Naive thymus-derived CD4-positive, alpha-beta T cell (primary cell): ENCODE measurements at regions not wholly inside any gene's neighbourhood (a gene's known extent, or its start where the extent isn't known, plus 50 kb on each side); places are given as distances from the start of the nearest gene placed in this dataset.

ENCODE experiments used
- ATAC-seq: fragments of 150-1000 bp; cut with Tn5 transposase; 2 replicates; pipeline ENCODE4 v1.10.0; 2021; ENCODE audit warnings: mild to moderate bottlenecking, moderate library complexity
- CTCF ChIA-PET: fragments of 350-600 bp; sonication (Branson Sonifier 250); formaldehyde crosslinking; loops from one replicate; lab custom pipeline; 2021; ENCODE audit warnings: antibody characterized with exemption; lab: Charles Lee
- POLR2A ChIA-PET: fragments of 350-600 bp; sonication (Branson Sonifier 250); formaldehyde crosslinking; loops from one replicate; lab custom pipeline; 2021; ENCODE audit warnings: antibody characterized with exemption, inconsistent platforms; lab: Charles Lee
- DNase-seq, 9 donors: peaks; one replicate each; pipeline versions ENCODE4 v3.0.0 to v3.0.0-alpha.2; 2020 to 2022; ENCODE audit warnings: mixed read lengths in 1 of 9
- H3K27ac ChIP-seq: one replicate; pipeline ENCODE4 v1.7.0; 2013; ENCODE audit warnings: mild to moderate bottlenecking, low read depth, low read length, moderate library complexity
- H3K27me3 ChIP-seq, 2 donors: one replicate each; pipeline ENCODE4 v1.7.0; 2013; ENCODE audit warnings: low read length in 2 of 2, mild to moderate bottlenecking in 2 of 2, moderate library complexity in 2 of 2; ENCODE audit not compliant: control insufficient read depth in 2 of 2, insufficient read depth in 2 of 2
- H3K36me3 ChIP-seq, 3 experiments: 1 replicate in 2 of 3; 2 replicates in 1 of 3; pipeline ENCODE4 v1.7.0; 2013; ENCODE audit warnings: low read length in 3 of 3, mild to moderate bottlenecking in 3 of 3, moderate library complexity in 1 of 3; ENCODE audit not compliant: insufficient read depth in 3 of 3, control insufficient read depth in 2 of 3
- H3K4me1 ChIP-seq, 2 donors: one replicate each; pipeline ENCODE4 v1.7.0; 2013; ENCODE audit warnings: low read length in 2 of 2, mild to moderate bottlenecking in 2 of 2, moderate library complexity in 1 of 2; ENCODE audit not compliant: control insufficient read depth in 2 of 2, insufficient read depth in 2 of 2
- H3K4me3 ChIP-seq: 2 replicates; pipeline ENCODE4 v1.7.0; 2013; ENCODE audit warnings: mild to moderate bottlenecking, low read length
- H3K9me3 ChIP-seq, 3 experiments: 1 replicate in 2 of 3; 2 replicates in 1 of 3; pipeline ENCODE4 v1.7.0; 2013; ENCODE audit warnings: low read length in 3 of 3; ENCODE audit not compliant: control insufficient read depth in 2 of 3
- H3K27ac Mint-ChIP-seq, 9 donors: one replicate each; pipeline ENCODE4 v1.8.0; 2020 to 2022; ENCODE audit warnings: mixed read lengths in 9 of 9, mild to moderate bottlenecking in 8 of 9, moderate library complexity in 5 of 9, inconsistent platforms in 2 of 9
- H3K27me3 Mint-ChIP-seq, 5 donors: one replicate each; pipeline ENCODE4 v1.8.0; 2021 to 2022; ENCODE audit warnings: mixed read lengths in 5 of 5, mild to moderate bottlenecking in 1 of 5
- H3K36me3 Mint-ChIP-seq, 5 donors: one replicate each; pipeline ENCODE4 v1.8.0; 2020 to 2022; ENCODE audit warnings: mixed read lengths in 5 of 5, mild to moderate bottlenecking in 3 of 5, inconsistent platforms in 1 of 5
- H3K4me1 Mint-ChIP-seq, 7 donors: one replicate each; pipeline ENCODE4 v1.8.0; 2020 to 2022; ENCODE audit warnings: mixed read lengths in 7 of 7, mild to moderate bottlenecking in 3 of 7, inconsistent platforms in 1 of 7
- H3K4me3 Mint-ChIP-seq, 10 donors: one replicate each; pipeline ENCODE4 v1.8.0; 2020 to 2022; ENCODE audit warnings: mild to moderate bottlenecking in 10 of 10, mixed read lengths in 10 of 10, moderate library complexity in 6 of 10, inconsistent platforms in 2 of 10
- H3K9me3 Mint-ChIP-seq, 11 donors: one replicate each; pipeline ENCODE4 v1.8.0; 2020 to 2022; ENCODE audit warnings: mixed read lengths in 11 of 11, mild to moderate bottlenecking in 4 of 11, inconsistent platforms in 1 of 11, moderate library complexity in 1 of 11
- intact Hi-C, 2 donors: fragments of 100-400 bp; cut with micrococcal nuclease; formaldehyde crosslinking; loops; one replicate each; pipeline ENCODE4 v1.15.1; 2023

DNA sequence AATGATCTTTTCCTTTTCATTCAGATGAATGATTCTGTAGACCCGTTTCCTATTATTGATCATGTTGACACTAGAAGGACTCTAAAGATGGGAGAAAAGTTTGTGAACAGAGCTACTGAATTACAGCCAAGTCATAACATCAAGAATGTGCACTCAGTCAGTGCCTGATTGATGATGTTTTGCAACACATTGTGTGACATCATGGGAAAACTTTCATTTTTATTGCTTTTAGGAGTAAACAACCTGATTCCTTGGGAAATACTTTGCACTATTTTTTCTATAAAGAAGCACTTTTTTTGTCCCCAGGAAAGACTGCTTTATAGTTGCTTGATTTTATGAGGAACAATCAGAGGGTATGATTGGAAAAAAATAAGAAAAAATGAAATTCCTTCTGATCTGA lies 383.8 kb upstream of the JAG1 start:
- Histone ChIP-seq H3K27ac (no peak overlapping the region), H3K36me3 (no peaks in the 10 kb centered on the region), H3K4me3 (no peak overlapping the region), H3K9me3 (no peaks in the 10 kb centered on the region), H3K27me3 (no peaks in the 10 kb centered on the region), H3K4me1 (no peaks in the 10 kb centered on the region)
- Mint-ChIP-seq H3K27ac (no peak overlapping the region), H3K9me3 (peaks cover 0 to 19% (median 0%) of the 10 kb centered on the region in 11 donors), H3K4me1 (no peaks in the 10 kb centered on the region), H3K27me3 (peaks cover 0 to 2% (median 0%) of the 10 kb centered on the region in 5 donors), H3K4me3 (no peak overlapping the region), H3K36me3 (no peaks in the 10 kb centered on the region)
- ATAC-seq (no peak), DNase-seq (no peak)
- intact Hi-C loops, result no loop called here
- CTCF ChIA-PET, result no interaction called here
- POLR2A ChIA-PET, result no interaction called here

DNA sequence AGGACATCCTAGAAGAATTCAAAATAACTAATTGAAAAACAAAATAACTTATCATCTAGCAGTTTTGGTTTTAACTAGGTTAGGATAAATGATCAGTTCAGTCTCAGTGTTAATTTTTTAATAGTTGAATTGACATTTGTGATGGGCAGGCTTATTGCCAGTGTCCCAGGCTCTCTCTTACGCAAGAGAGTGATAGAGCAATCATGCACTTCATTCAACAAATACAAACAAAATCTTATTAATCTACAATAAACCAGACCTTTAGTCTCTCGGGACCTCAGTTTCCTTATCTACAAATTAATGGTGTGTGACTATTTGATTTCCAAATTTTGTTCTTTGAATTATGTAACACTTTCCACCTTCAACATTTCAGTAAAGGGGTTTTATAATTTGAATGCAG lies 385.9 kb upstream of the JAG1 start:
- no peak for DNase-seq
- no peak for ATAC-seq
- H3K4me1 ChIP-seq, result no peaks in the 10 kb centered on the region
- H3K27me3 ChIP-seq, result no peaks in the 10 kb centered on the region
- Mint-ChIP-seq H3K9me3 (peaks cover 0 to 10% (median 0%) of the 10 kb centered on the region in 11 donors), H3K27ac (no peak overlapping the region), H3K27me3 (peaks cover 0 to 3% (median 0%) of the 10 kb centered on the region in 5 donors), H3K4me3 (no peak overlapping the region), H3K36me3 (no peaks in the 10 kb centered on the region), H3K4me1 (no peaks in the 10 kb centered on the region)
- no peaks in the 10 kb centered on the region for H3K9me3 ChIP-seq
- intact Hi-C loops, result no loop called here
- no peaks in the 10 kb centered on the region for H3K36me3 ChIP-seq
- ChIA-PET CTCF (no interaction called here), POLR2A (no interaction called here)
- H3K27ac ChIP-seq, result no peak overlapping the region
- no peak overlapping the region for H3K4me3 ChIP-seq

DNA sequence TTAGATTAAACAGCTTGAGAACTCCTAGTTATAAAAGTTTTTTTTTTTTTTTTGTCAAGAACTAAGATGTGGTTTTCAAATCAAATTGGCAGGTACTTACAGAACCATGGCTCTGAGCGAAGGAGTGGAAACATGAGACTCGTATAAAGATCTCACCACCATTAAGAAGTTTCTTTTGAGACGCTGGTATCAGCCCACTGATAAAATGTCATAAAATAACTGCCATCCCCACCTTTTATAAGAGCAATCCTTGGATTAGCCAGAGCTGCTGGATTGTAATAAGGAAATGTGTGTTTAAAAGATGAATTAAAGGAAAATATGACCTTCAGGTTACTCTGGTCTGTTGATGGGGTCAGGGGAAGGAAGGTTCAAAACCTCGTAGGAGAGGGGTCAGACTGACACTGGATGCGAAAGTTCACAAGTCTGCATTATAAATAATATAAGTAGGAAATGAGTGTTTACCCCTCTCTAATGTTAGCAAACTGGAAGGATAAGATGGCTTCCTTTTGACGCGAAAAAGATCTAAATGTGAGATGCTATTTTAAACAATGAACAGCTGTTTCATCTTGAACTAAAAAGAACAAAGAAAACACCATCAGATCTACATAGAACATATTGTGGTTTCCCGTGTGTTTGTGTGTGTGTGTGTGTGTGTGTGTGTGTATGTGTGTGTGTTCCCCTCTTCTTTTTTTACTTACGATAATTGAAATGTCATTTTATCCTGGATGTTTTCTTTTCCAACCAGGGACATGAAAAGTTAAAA lies 386.8 kb upstream of the JAG1 start:
- CTCF ChIA-PET, result no interaction called here
- intact Hi-C loops, result no loop called here

DNA sequence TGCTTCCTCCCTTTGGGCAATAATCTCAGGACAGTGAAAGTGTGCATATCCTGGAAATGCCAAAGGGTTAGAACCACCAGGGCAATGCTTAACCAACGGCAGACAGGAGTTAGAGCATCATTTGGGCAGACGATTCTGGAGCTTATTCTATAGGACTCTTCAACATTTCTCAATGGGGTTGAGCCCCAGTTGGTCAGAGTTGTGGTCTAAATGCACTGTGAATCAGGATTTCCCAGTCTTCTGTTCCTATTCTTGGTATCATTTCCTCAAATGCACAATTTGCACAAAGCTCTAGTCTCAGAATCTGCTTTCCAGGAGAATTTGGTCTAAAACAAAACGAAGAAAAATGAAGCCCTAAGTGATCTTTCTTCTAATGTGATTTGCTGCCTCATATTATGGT lies 389.6 kb upstream of the JAG1 start:
- Histone ChIP-seq H3K27ac (no peak overlapping the region), H3K27me3 (no peaks in the 10 kb centered on the region), H3K4me1 (no peaks in the 10 kb centered on the region), H3K9me3 (no peaks in the 10 kb centered on the region), H3K36me3 (no peaks in the 10 kb centered on the region), H3K4me3 (no peak overlapping the region)
- no peak for ATAC-seq
- POLR2A ChIA-PET, result no interaction called here
- CTCF ChIA-PET, result no interaction called here
- DNase-seq, result no peak
- intact Hi-C loops, result no loop called here
- Mint-ChIP-seq H3K4me3 (no peak overlapping the region), H3K36me3 (no peaks in the 10 kb centered on the region), H3K4me1 (no peaks in the 10 kb centered on the region), H3K9me3 (peaks cover 0 to 9% (median 0%) of the 10 kb centered on the region in 11 donors), H3K27me3 (peaks cover 0 to 3% (median 0%) of the 10 kb centered on the region in 5 donors), H3K27ac (no peak overlapping the region)

More for the DNA sequence above, 386.8 kb upstream of the JAG1 start:
- Mint-ChIP-seq H3K36me3 (no peaks in the 10 kb centered on the region), H3K4me3 (no peak overlapping the region), H3K27me3 (peaks cover 0 to 3% (median 0%) of the 10 kb centered on the region in 5 donors), H3K4me1 (no peaks in the 10 kb centered on the region), H3K27ac (no peak overlapping the region), H3K9me3 (peaks cover 0 to 10% (median 0%) of the 10 kb centered on the region in 11 donors)
- Histone ChIP-seq H3K36me3 (no peaks in the 10 kb centered on the region), H3K27ac (no peak overlapping the region), H3K9me3 (no peaks in the 10 kb centered on the region), H3K4me3 (no peak overlapping the region), H3K27me3 (no peaks in the 10 kb centered on the region), H3K4me1 (no peaks in the 10 kb centered on the region)
- POLR2A ChIA-PET, result no interaction called here
- DNase-seq (no peak), ATAC-seq (no peak)

DNA sequence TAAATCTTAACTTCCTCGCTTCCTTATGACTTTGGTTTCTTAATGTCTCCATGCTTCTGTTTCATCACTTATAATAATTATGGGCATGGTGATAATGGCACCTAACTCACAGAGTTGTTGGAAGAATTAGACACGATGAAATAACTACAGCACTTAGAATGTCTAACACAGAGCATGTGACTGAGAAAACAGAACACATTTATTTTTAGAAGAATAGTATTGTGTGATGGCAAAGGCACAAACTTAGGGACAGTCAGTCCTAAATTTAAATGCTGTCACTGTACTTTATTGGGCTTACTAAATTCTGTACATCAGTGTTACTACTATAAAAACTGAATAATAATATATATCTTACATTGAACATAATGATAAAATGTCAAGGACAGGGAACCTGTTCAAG lies 391.1 kb upstream of the JAG1 start:
- no peaks in the 10 kb centered on the region for H3K27me3 ChIP-seq
- Mint-ChIP-seq H3K36me3 (peaks cover 0 to 2% (median 0%) of the 10 kb centered on the region in 5 donors), H3K9me3 (peaks cover 0 to 2% (median 0%) of the 10 kb centered on the region in 11 donors), H3K4me3 (no peak overlapping the region), H3K27ac (no peak overlapping the region), H3K27me3 (peaks cover 0 to 3% (median 0%) of the 10 kb centered on the region in 5 donors), H3K4me1 (no peaks in the 10 kb centered on the region)
- POLR2A ChIA-PET, result no interaction called here
- CTCF ChIA-PET, result no interaction called here
- no peak overlapping the region for H3K27ac ChIP-seq
- no peak for ATAC-seq
- H3K4me1 ChIP-seq, result no peaks in the 10 kb centered on the region
- DNase-seq, result no peak
- intact Hi-C loops, result no loop called here
- no peaks in the 10 kb centered on the region for H3K36me3 ChIP-seq
- H3K9me3 ChIP-seq, result no peaks in the 10 kb centered on the region
- no peak overlapping the region for H3K4me3 ChIP-seq

DNA sequence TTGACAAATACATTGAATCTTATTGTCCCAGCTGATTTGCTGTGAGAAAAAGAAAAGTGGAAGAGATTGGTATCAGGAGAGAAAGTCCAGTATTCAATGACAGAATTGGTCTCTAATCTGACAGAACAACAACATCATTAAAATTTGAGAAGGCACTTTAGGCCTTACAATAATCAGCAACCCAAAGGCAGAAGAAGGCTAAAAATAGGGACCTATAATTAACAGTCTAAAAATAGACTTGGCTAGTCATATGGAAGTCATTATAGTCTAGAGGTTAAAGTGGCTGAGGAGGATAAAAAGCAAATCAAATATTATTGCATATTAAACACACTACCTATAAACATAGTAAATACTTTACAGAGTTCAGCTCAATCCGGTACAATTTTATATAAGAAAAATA lies 393.6 kb upstream of the JAG1 start:
- Histone ChIP-seq H3K27me3 (no peaks in the 10 kb centered on the region), H3K9me3 (no peaks in the 10 kb centered on the region), H3K4me1 (no peaks in the 10 kb centered on the region), H3K27ac (no peak overlapping the region), H3K36me3 (no peaks in the 10 kb centered on the region), H3K4me3 (no peak overlapping the region)
- Mint-ChIP-seq H3K36me3 (peaks cover 0 to 3% (median 0%) of the 10 kb centered on the region in 5 donors), H3K27ac (no peak overlapping the region), H3K9me3 (peaks cover 0 to 12% (median 4%) of the 10 kb centered on the region in 11 donors), H3K4me3 (no peak overlapping the region), H3K27me3 (peaks cover 0 to 3% (median 0%) of the 10 kb centered on the region in 5 donors), H3K4me1 (no peaks in the 10 kb centered on the region)
- CTCF ChIA-PET, result no interaction called here
- intact Hi-C loops, result no loop called here
- no peak for DNase-seq
- POLR2A ChIA-PET, result no interaction called here
- no peak for ATAC-seq

DNA sequence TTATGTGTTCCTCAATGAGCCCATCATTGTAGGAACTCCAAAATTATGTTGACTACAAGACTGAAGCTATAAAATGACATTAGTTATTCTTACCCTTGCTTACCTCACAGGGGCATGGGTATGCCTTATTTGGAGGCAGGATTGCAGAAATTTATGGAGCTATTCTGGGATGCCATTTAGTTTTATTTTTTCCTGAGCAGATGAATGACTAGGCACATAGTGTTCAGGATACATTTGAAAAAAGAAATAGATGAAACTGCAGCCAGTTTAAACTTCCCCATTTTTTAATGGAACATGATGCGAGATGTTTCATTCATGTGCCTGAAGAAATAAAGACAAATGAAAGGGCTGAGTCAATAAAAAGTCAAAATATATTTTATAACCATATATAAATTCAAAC lies 399.2 kb upstream of the JAG1 start:
- H3K36me3 ChIP-seq, result no peaks in the 10 kb centered on the region
- H3K36me3 Mint-ChIP-seq, result peaks cover 0 to 3% (median 0%) of the 10 kb centered on the region in 5 donors
- intact Hi-C loops, result no loop called here
- ATAC-seq, result no peak
- H3K4me1 Mint-ChIP-seq, result no peaks in the 10 kb centered on the region
- POLR2A ChIA-PET, result no interaction called here
- H3K27ac ChIP-seq, result no peak overlapping the region
- H3K27ac Mint-ChIP-seq, result no peak overlapping the region
- no peaks in the 10 kb centered on the region for H3K27me3 Mint-ChIP-seq
- DNase-seq, result no peak
- H3K4me3 ChIP-seq, result no peak overlapping the region
- no peaks in the 10 kb centered on the region for H3K9me3 ChIP-seq
- CTCF ChIA-PET, result no interaction called here
- no peaks in the 10 kb centered on the region for H3K27me3 ChIP-seq
- H3K9me3 Mint-ChIP-seq, result peaks cover 0 to 17% (median 7%) of the 10 kb centered on the region in 11 donors
- H3K4me3 Mint-ChIP-seq, result no peak overlapping the region
- no peaks in the 10 kb centered on the region for H3K4me1 ChIP-seq
